ENCODE measurements at regions not wholly inside any gene's neighbourhood (a gene's known extent, or its start where the extent isn't known, plus 50 kb on each side); places are given as distances from the start of the nearest gene placed in this dataset.

DNA sequence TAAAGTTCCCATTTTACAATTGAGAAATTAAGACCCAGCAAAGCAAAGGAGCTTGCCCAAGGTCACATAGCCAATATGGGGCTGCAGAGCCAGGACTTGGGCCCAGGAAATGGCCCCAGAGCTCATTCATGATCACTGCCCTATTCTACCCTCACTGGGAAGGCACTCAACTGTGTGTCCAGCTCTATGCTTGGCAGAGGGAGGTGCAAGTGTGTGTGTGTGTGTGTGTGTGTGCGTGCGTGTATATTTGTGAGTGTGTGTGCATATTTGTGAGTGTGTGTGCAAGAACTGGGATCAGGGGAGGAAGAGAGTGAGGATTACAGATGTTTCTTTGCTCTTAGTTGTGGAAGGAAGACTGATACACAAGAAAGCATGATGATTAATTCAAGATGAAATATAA lies 151.2 kb upstream of the CRY1 start:
- no peaks in the 10 kb centered on the region for H3K27me3 ChIP-seq (ENCODE audit: low read length)
- H2AFZ ChIP-seq (ENCODE audit: low read depth, low read length, severe bottlenecking): no peak overlapping the region
- no peaks in the 10 kb centered on the region for H3K9me3 ChIP-seq (ENCODE audit: insufficient read depth, low read length)
- H3K36me3 ChIP-seq (ENCODE audit: low read length): no peaks in the 10 kb centered on the region
- no peak overlapping the region for H3K4me3 ChIP-seq (ENCODE audit: insufficient read depth, low read length, poor library complexity, severe bottlenecking)
- H3K9ac ChIP-seq (ENCODE audit: low read length): no peak overlapping the region
- H3K79me2 ChIP-seq (ENCODE audit: insufficient read depth, low read length): no peaks in the 10 kb centered on the region
- no peak overlapping the region for H3K4me2 ChIP-seq (ENCODE audit: low read depth, low read length, poor library complexity, severe bottlenecking)
- no peak overlapping the region for H3K27ac ChIP-seq (ENCODE audit: low read depth, low read length)
- TF ChIP-seq EZH2phosphoT487 (conservative IDR thresholded peaks at IDR 0.05; ENCODE audit: low read length): no peak
- TF ChIP-seq, protein P1, sequence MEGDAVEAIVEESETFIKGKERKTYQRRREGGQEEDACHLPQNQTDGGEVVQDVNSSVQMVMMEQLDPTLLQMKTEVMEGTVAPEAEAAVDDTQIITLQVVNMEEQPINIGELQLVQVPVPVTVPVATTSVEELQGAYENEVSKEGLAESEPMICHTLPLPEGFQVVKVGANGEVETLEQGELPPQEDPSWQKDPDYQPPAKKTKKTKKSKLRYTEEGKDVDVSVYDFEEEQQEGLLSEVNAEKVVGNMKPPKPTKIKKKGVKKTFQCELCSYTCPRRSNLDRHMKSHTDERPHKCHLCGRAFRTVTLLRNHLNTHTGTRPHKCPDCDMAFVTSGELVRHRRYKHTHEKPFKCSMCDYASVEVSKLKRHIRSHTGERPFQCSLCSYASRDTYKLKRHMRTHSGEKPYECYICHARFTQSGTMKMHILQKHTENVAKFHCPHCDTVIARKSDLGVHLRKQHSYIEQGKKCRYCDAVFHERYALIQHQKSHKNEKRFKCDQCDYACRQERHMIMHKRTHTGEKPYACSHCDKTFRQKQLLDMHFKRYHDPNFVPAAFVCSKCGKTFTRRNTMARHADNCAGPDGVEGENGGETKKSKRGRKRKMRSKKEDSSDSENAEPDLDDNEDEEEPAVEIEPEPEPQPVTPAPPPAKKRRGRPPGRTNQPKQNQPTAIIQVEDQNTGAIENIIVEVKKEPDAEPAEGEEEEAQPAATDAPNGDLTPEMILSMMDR (IDR thresholded peaks at IDR 0.05; ENCODE audit: insufficient read depth, low read length, poor library complexity, severe bottlenecking): no peak
- no peaks in the 10 kb centered on the region for H3K9me2 ChIP-seq (replicated peaks; ENCODE audit: insufficient read depth, low read length)
- no peaks in the 10 kb centered on the region for H4K20me1 ChIP-seq (ENCODE audit: low read depth, low read length)
- H3F3A ChIP-seq (ENCODE audit: insufficient read depth): no peaks in the 10 kb centered on the region

DNA sequence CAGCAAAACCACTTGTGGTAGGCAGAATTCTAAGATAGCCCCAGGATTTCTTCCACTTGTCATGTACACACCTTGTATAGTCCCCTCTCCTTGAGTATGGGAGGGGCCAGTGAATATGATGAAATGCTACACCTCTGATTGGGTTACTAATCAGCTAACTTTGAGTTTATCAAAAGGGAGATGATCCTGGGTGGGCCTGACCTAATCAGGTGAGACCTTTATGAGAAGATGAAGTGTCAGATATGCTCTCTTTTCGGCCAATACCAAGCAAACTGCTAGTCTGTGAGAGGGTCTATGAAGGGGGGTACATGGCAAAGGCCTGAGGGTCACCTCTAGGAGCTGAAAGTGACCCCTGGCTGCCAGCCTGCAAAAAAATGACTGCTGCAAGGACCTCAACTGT lies 154.3 kb upstream of the CRY1 start:
- no peak overlapping the region for H3K4me3 ChIP-seq (ENCODE audit: insufficient read depth, low read length, poor library complexity, severe bottlenecking)
- TF ChIP-seq EZH2phosphoT487 (conservative IDR thresholded peaks at IDR 0.05; ENCODE audit: low read length): no peak
- TF ChIP-seq, protein P1 (IDR thresholded peaks at IDR 0.05; ENCODE audit: insufficient read depth, low read length, poor library complexity, severe bottlenecking): no peak
- no peak overlapping the region for H3K4me2 ChIP-seq (ENCODE audit: low read depth, low read length, poor library complexity, severe bottlenecking)
- H4K20me1 ChIP-seq (ENCODE audit: low read depth, low read length): no peaks in the 10 kb centered on the region
- H2AFZ ChIP-seq (ENCODE audit: low read depth, low read length, severe bottlenecking): no peak overlapping the region
- H3K79me2 ChIP-seq (ENCODE audit: insufficient read depth, low read length): no peaks in the 10 kb centered on the region
- no peaks in the 10 kb centered on the region for H3K9me3 ChIP-seq (ENCODE audit: insufficient read depth, low read length)
- no peak overlapping the region for H3K27ac ChIP-seq (ENCODE audit: low read depth, low read length)
- H3K27me3 ChIP-seq (ENCODE audit: low read length): no peaks in the 10 kb centered on the region
- H3K9ac ChIP-seq (ENCODE audit: low read length): no peak overlapping the region
- no peaks in the 10 kb centered on the region for H3K9me2 ChIP-seq (replicated peaks; ENCODE audit: insufficient read depth, low read length)
- no peaks in the 10 kb centered on the region for H3K36me3 ChIP-seq (ENCODE audit: low read length)
- H3F3A ChIP-seq (ENCODE audit: insufficient read depth): no peaks in the 10 kb centered on the region

DNA sequence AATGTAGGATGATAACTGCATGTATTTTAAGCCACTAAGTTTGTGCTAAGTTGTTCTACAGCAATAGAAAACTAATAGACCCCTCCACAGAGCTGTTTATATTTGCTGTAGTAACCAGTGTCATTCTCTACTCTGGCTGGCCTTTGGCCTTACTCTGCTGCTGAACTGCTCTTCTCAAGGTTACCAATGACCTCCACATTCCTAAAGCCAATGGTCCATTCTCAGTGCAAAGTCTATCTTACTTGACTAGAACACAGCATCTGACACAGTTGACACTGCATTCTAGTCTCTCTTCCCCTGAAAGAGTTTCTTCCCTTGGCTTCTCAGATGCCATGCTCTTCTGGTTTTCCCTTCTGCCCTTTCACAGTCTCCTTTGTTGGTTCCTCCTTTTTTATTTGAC lies 154.8 kb upstream of the CRY1 start:
- no peaks in the 10 kb centered on the region for H4K20me1 ChIP-seq (ENCODE audit: low read depth, low read length)
- no peak overlapping the region for H3K4me2 ChIP-seq (ENCODE audit: low read depth, low read length, poor library complexity, severe bottlenecking)
- no peak for TF ChIP-seq EZH2phosphoT487 (conservative IDR thresholded peaks at IDR 0.05; ENCODE audit: low read length)
- TF ChIP-seq, protein P1 (IDR thresholded peaks at IDR 0.05; ENCODE audit: insufficient read depth, low read length, poor library complexity, severe bottlenecking): no peak
- H3F3A ChIP-seq (ENCODE audit: insufficient read depth): no peaks in the 10 kb centered on the region
- no peak overlapping the region for H3K4me3 ChIP-seq (ENCODE audit: insufficient read depth, low read length, poor library complexity, severe bottlenecking)
- H3K27me3 ChIP-seq (ENCODE audit: low read length): no peaks in the 10 kb centered on the region
- H3K9ac ChIP-seq (ENCODE audit: low read length): no peak overlapping the region
- H3K9me2 ChIP-seq (replicated peaks; ENCODE audit: insufficient read depth, low read length): no peaks in the 10 kb centered on the region
- no peaks in the 10 kb centered on the region for H3K36me3 ChIP-seq (ENCODE audit: low read length)
- H3K9me3 ChIP-seq (ENCODE audit: insufficient read depth, low read length): no peaks in the 10 kb centered on the region
- no peak overlapping the region for H2AFZ ChIP-seq (ENCODE audit: low read depth, low read length, severe bottlenecking)
- no peaks in the 10 kb centered on the region for H3K79me2 ChIP-seq (ENCODE audit: insufficient read depth, low read length)
- no peak overlapping the region for H3K27ac ChIP-seq (ENCODE audit: low read depth, low read length)

Data from SU-DHL-6 (cell line).